NCI-H2196 (cell line): ENCODE measurements at regions not wholly inside any gene's neighbourhood (a gene's known extent, or its start where the extent isn't known, plus 50 kb on each side); places are given as distances from the start of the nearest gene placed in this dataset.
"Not testable (repeated sequence)": the region's sequence is repeated elsewhere in the genome, so short reads cannot be mapped to it uniquely, and the experiment has no call there.

Experiments used
- DNase-seq: peaks from one replicate; lab custom pipeline; 2025; ENCODE audit not compliant: unreplicated experiment; lab: John Stamatoyannopoulos, UW

DNA sequence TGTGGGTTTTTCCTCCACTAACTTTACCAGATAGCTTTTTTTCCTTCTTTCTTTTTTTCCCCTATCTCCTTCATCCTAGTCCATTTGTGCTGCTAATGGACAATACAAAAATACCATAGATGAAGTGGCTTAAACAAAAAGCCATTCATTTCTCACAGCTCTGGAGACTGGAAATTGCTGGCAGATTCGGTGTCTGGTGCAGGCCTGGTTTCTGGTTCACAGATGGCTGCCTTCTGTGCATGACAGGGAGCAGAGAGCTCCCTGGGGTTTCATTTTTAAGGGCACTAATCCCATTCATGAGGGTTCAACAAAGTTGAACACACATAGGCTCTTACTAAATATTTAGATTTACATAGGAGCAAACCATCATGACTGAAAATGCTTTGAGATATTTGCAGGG lies 467.4 kb downstream of the TYW1 start:
- no peak for DNase-seq

DNA sequence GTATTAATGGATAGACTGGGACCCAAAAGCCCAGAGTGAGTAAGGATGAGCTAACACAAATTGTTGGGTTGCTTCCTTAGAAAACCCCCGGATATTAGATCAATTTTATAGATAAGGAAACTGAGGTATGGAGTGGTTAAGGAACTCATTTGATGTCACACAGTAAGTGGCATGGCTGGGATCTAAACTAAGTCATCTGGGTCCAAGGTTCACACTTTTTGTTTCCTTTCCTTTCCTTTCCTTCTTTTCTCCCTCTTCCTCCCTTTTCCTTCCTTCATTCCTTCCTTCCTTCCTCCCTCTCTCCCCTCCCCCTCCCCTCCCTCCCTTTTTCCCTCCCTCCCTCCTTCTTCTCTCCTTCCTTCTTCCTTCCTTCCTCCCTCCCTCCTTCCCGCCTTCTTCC lies 469.5 kb downstream of the TYW1 start:
- DNase-seq, result no peak

DNA sequence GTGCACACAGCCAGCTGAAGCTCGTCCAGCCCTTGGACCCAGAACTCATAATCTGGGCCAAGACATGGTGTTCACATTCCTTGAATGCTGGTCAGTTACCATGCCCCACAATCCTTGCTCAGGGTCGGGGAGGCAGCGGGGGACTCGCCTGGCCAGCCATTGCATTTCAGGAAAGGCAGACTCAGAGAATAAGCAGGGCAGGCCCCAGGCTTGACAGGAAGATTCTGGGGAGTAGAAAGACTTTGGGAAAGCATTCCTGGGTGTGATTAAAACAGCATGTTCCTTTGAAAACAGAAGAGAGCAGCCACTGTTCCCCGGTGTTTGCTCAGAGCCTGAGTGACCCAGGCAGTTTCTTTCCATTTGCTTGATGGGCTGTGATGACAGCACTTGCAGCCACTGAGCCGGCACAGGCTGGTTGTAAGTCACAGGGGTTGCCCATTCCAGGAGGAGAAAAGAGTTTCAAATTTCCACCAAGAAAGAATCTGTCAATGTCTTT lies 473.7 kb downstream of the TYW1 start:
- no peak for DNase-seq

DNA sequence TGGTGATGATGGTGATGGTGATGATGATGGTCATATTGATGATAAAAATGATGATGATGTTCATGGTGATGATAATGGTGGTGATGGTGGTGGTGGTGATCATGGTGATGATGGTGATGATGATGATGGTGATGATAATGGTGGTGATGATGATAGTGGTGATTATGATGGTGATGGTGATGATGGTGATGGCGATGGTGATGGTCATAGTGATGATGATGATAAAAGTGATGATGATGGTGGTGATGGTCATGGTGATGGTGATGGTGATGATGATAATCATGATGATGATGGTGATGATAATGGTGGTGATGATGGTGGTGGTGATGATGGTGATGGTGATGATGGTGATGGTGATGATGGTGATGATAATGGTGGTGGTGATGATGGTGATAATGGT lies 478.7 kb downstream of the TYW1 start:
- no peak for DNase-seq

DNA sequence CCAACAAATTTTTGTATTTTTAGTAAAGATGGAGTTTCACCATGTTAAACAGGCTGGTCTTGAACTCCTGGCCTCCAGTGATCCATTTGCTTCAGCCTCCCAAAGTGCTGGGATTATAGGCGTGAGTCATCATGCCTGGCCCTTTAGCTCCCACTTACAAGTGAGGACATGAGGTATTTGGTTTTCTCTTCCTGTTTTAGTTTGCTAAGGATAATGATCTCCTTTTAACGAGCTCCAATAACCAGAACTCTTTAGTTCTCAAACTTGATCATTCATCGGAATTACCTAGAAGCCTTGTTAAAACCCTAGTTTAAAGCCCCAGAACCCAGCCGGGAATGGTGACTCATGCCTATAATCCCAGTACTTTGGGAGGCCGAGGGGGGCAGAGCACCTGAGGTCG lies 481.4 kb downstream of the TYW1 start:
- no peak for DNase-seq

DNA sequence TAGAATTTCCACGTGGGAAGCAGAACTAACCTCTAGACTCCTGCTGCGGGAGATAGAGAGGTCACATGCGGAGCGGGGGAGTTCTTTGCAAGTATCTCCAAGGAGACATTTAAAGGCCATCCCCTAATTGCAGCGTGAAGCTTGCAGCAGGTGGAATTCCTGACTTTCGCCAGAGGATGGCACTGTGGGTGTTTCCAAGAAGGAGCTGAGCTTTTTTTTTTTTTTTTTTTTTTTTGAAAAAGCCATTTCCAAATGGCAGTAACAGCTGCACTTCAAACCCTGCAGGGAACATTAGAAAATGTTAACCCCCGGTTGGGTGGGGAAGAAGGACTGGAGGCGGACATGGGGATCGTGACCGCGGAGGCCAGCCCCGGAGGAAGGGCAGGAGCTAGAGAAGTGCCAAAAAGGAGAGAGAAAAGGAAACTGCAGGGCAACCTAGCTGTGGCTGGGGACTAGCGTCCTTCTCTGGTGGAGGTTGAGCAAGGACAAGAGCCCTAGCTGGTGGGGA lies 487.7 kb downstream of the TYW1 start:
- peak; percentile 55 for DNase-seq

DNA sequence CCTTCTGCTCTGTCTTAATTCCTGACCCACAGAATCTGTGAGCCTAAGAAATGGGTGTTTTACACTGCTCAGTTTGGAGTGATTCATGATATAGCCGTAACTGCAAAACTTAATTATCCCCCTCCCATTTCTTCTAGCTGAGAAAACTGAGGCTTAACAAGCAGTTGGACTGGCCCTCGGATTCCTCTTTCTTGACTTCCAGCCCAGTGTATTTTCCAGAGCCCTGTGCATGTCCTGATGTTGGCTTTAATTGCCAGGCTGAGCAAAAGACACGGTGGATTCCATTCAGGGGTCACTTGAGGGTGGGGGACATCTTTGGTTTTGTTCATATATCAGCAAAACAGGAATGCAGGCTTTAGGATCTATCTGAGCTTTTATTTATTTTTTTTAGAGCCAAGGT lies 489.8 kb downstream of the TYW1 start:
- no peak for DNase-seq

DNA sequence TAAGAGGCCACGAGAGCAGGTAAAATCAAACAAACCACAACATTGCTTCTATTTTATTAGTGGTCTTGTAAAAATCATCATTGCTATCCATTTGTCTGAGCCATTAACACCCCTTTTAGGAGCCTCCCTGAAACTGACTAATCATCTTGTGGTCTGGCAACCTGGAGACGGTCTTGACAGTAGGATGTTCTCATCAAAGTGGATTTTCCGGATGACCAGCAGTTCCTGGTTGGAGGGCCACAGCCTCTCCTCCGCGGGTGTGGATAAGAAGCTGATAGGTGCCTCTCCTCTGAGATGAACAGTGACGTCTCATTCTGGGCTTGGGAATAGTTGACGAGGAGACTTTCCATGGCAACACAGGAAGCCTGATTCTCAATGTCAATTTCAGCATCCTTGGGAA lies 490.7 kb downstream of the TYW1 start:
- DNase-seq, result no peak

DNA sequence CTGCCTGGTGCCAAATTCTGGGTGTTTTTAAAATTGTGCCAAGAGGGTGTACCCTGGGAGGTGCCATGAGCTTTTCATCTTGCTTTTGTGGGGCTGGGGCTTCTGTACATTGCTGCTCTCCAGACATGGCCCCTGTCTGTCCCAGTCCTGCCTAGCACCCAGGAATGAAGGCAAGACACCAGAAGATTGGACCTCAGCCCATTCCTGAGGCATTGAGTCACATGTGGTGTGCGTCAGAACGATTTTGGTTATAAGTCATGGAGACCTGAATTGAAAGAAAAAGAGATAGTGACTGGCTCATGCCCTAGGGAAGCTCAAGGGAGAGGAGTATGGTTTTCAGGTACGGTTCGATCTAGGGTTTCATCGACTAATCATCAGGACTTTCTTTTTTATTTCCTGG lies 493.2 kb downstream of the TYW1 start:
- DNase-seq, result no peak

DNA sequence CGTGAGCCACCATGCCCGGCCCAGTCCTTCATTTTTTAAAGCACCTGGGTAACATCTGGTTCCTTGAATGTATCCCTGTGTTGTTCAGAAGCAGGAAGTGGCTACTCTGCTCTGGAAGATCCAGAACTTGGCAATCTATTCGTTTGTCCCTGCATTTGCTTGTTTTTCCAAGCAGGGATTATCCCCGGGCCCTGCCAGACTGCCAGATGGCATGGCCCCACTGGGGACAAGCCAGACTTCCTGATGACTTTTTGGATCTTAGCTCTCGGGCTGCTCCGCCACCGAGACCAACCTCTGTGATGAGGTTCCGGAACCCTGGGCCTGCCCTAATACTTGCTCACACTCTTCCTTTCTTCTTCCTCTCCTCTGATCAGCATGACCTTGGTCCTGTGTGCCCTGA lies 496.7 kb downstream of the TYW1 start:
- no peak for DNase-seq

DNA sequence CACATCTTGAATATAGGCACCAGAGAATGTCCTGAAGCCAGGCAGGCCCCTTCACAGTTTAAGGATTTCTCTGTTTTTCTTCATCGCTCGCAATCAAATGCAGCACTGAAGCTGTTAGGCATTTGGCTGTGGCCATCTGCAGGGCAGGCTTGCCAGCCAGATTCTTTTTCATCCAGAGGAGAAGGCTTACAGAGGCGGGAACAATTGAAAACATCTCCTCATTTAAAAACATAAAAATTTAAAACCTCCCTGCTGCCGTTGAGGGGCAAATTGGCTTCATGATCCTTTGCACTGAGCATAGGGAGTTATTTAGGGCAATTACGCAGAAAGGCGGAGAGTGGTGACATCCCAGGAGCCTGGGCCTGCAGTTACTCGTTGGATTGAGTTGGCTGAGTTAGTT lies 500.0 kb downstream of the TYW1 start:
- no peak for DNase-seq

DNA sequence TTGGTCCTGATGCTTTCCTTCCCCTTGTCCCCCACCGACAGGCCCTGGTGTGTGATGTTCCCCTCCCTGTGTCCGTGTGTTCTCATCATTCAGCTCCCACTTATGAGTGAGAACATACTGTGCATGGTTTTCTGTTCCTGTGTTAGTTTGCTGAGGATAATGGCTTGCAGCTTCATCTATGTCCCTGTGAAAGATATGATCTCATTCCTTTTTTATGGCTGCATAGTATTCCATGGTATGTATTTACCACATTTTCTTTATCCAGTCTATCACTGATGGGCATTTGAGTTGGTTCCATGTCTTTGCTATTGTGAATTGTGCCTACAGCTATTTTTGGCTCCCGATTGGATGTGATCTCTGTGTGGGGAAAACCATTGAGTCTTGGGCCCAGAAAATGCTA lies 501.3 kb downstream of the TYW1 start:
- DNase-seq, result not testable (repeated sequence)

DNA sequence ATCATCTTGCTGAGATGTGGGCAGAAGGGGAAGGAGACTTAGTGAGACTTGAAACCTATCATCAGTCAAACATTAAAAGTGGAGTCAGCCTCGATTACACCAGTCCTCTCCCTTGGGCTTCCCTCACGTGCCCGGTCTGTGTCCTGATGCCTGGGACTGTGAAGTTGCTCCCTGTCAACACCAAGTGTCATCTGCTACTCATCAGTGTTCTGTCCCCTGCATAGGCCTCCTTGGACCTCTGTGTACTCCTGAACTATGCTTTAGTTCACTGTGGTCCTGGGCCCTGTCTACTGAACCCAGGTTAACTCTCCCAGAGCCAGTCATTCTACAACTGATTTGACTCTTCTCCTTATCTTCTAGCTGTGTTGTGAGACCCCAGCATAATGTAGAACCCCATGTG lies 506.3 kb downstream of the TYW1 start:
- DNase-seq, result no peak

DNA sequence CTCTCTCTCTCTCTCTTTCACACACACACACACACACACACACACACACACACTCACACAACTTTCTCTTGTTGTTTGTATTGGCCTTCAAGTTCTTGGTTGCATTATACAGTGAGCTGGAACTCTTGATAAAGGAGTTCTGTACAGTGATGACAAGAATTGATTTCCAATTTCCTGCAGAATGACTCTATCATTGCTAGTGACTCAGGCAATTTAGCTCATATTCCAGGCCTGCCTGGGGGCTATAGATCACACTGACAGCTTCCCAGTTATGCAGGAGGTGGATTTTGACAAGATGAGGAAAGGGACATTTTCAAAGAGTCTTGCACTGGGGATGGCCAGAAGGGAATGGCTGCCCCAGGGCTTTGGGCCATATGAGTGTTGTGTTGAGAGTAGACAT lies 508.8 kb downstream of the TYW1 start:
- no peak for DNase-seq

DNA sequence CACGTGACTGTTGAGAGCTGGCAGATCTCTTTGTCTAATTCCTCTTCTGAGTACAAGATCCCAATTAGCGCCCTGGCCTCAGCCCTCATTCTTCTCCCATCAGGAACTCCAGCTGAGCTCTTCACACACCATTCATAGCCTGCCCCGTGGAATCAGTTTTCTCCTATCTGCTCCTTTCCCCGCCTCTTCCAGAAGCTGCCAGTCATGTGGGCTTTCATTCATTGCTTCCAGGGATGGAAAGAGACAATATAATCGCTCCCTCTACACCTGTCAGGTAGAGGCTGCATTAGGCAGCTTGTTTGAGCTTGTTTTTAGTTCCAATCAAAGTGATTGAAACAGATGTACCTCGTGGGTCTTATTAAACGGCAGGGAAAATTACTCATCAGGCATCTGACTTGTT lies 515.8 kb downstream of the TYW1 start:
- no peak for DNase-seq

DNA sequence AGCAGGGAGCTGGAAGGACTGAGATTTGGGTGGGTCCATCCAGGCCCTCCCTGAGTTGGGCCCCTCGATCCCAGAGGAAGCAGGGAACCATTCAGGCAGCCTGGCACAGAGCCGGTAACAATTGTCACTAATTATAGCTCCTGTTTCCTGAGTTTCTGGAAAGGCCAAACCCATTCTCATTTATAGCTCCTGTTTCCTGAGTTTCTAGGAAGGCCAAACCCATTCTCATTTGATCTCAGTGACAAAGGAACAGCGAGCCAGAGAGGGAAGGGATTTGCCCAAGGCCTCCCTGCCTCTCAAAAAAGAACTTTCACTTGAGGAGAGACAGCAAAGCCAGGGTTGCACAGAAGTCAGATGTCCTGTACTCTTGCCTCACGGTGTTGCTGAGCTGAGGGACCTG lies 521.9 kb downstream of the TYW1 start:
- DNase-seq, result no peak

DNA sequence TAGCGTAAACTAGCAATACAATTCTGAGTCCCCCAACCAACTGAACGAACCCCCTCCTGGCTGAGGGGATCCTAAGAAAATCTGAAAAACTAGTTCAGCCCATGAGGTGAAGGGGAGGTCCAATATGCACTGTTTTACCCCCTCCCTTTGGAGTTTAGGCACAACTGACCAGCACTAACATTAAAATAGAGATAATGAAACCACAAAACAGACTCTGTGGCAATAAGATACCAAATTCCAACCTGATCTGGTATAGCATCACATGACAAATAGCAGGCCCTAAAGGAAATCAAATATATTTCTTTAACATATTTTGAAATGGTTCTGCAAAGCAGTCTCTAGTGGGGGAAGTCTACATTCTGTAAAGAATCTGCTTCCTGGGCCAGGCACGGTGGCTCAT lies 522.5 kb downstream of the TYW1 start:
- no peak for DNase-seq

DNA sequence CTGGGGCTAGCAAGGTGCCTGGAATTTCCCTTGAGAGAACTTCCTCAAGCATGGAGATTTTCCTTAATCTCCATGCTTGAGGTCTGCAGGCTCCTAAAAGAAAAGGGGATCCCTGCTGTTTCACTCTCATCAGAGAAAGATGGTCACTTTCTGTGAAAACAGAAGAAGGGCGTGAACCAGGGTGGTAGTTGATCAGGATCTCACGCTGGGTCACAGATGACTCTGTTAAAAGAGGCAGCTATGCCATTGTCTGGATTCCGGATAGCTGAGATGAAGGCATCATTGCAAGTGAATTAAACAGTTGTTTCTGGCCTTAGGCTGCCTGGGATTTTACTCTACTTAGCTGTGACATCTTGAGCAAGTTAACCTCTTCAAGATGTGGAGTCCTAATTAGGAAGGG lies 525.9 kb downstream of the TYW1 start:
- no peak for DNase-seq

DNA sequence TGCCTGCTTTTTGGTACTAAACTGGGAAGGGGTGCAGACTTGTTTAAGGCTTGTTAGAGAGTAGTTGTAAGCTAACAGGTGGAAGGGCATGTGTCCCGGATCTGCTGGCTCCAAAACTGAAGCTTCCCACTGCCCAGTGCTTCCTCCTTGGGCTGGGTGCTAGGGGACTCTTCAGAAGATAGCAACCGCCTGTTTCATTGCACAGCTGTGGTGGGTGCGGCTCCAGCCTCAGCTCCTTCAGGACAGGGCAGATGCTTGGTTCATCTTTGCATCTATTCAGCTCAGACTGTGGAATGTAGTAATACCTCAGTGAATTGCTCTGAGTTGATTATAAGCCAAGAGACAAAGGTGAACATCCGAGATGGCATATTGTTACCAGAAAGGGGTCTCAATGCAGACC lies 527.1 kb downstream of the TYW1 start:
- no peak for DNase-seq

DNA sequence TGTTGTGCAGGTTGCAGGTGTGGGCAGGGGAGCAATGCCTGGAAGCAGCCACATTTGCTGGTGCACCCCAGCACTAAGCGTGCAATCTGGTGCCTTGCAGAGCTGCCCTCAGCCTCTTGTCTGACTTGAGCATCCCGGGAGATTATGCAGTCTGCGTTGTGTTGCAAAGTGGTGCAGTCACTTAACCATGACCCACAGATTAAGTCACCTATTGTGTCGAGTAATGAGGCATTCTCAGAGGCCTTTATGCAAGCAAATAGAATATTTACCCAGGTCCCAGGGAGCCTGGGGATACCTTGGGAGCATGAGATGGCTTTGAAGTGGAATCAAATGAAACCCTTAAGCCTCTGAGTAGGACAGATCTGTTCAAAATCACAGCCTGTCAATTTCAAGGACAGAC lies 529.0 kb downstream of the TYW1 start:
- no peak for DNase-seq

DNA sequence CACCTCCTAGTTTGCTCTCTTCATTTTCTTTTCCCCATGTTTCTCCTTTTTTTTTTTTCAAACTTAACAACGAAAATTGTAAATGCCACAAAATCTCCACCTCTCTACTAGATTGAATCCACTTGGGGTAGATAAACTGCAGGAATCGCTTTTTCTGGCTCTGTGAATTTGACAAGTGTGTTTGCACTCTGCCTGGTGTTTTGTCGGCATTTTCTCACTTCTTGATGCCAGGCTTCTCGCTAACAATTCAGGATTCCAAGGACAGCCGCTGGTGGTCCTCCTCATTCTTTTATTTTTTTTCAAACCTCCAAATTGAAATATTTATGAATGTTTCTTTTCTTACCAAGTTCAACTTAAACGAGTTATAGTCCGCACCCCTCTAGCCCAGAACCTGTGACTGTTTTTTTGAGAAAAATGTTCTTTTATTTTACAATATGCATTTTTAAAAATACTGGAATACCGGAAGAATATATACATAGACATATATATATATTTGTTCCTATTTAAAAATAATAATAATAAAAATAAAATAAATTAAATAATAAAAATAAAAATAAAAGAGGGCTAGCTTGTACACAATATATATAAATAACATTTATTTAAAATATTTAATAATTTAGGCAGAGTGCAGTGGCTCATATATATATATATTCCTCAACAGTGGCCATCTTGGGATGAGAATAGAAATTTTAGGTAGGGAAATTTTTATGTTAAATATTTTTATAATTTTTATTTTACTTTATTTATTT lies 538.8 kb downstream of the TYW1 start:
- DNase-seq, result no peak

DNA sequence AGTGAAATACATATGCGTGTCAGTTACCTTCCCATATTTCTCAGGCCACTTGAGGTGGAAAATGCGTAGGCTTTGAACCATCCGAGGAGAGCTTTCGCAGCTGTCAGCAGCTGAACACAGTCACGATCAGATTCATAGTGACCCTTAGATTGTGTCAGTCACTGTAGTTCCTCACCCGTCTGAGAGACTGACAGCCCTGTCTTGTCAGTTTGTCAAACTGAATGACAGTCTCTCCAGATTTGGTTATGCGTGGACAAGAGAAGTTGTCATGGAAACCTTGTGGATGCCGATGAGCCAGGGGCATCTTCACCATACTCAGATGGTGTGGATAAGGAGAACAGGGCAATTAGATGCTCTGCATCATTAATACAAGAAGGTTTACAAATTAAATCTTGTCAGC lies 546.3 kb downstream of the TYW1 start:
- DNase-seq, result no peak
